BJ (cell line): ENCODE measurements at regions not wholly inside any gene's neighbourhood (a gene's known extent, or its start where the extent isn't known, plus 50 kb on each side); places are given as distances from the start of the nearest gene placed in this dataset.

Experiments
- CTCF ChIA-PET: fragments of 350-600 bp; formaldehyde crosslinking; extraction: SDS; loops from one replicate; lab custom pipeline; 2021; ENCODE audit warnings: antibody characterized with exemption, inconsistent platforms; lab: Yijun Ruan, JAX
- POLR2A ChIA-PET: fragments of 300-600 bp; sonication (Branson Sonifier 250); formaldehyde crosslinking; extraction: SDS; loops from one replicate; lab custom pipeline; 2021; ENCODE audit warnings: antibody characterized with exemption; lab: Charles Lee
- DNase-seq: peaks from one replicate; pipeline ENCODE4 v3.0.0-alpha.2; 2011; ENCODE audit warnings: low read depth
- H3K27me3 ChIP-seq: 2 replicates; pipeline ENCODE4 v1.6.0; 2011; ENCODE audit warnings: low read length; ENCODE audit not compliant: control insufficient read depth, insufficient read depth
- H3K36me3 ChIP-seq: 2 replicates; pipeline ENCODE4 v1.5.1; 2011; ENCODE audit warnings: low read length; ENCODE audit not compliant: control insufficient read depth, insufficient read depth
- H3K4me3 ChIP-seq: 2 replicates; pipeline ENCODE4 v1.5.1; 2011; ENCODE audit warnings: low read depth, mild to moderate bottlenecking, control low read depth, low read length
- TF ChIP-seq, protein P1 (sequence below): IDR thresholded peaks from 2 replicates; pipeline ENCODE4 v1.5.1; 2011; ENCODE audit warnings: low read depth, mild to moderate bottlenecking, control low read depth, inconsistent platforms, low read length, moderate library complexity; ENCODE audit not compliant: insufficient read depth

DNA sequence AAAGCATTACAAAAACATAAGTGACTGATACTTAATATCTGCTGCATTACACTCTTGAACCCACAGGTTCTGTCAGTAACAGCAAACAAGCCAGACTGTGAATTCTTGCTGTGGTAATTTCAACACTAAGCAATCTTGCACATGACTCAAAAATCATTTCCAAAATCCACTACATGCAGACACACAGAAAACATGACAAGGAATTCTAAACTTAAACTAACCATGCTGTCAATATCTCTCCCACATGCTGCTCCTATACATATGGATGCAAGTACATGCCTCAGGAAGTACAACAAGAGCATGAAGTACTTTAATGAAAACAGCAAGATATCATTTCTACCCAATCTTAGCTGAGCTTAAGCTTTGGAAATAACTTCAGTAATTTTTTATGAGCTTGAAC lies 890.2 kb upstream of the KCND2 start:
- H3K4me3 ChIP-seq = no peak overlapping the region
- TF ChIP-seq, protein P1, sequence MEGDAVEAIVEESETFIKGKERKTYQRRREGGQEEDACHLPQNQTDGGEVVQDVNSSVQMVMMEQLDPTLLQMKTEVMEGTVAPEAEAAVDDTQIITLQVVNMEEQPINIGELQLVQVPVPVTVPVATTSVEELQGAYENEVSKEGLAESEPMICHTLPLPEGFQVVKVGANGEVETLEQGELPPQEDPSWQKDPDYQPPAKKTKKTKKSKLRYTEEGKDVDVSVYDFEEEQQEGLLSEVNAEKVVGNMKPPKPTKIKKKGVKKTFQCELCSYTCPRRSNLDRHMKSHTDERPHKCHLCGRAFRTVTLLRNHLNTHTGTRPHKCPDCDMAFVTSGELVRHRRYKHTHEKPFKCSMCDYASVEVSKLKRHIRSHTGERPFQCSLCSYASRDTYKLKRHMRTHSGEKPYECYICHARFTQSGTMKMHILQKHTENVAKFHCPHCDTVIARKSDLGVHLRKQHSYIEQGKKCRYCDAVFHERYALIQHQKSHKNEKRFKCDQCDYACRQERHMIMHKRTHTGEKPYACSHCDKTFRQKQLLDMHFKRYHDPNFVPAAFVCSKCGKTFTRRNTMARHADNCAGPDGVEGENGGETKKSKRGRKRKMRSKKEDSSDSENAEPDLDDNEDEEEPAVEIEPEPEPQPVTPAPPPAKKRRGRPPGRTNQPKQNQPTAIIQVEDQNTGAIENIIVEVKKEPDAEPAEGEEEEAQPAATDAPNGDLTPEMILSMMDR = no peak
- H3K27me3 ChIP-seq = no peaks in the 10 kb centered on the region
- ChIA-PET POLR2A (no interaction called here), CTCF (no interaction called here)
- no peaks in the 10 kb centered on the region for H3K36me3 ChIP-seq
- no peak for DNase-seq

DNA sequence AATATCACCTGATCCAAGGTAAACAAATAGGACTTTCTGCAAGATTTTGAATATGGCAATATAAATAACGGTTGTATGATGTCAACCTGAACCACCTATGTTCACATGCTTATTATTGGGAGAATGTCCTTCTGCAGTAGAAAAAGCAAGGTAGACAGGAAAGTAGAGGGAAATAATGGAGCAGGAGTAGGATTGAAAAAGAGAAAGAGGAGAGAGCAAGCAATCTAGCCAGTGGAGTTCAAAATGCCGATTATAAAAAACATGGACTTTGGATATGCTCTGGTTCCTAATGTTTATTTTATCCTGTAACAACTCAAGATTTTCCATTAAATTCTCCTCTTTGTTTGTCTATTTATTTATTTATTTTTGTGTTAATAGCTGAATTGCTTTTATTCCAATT lies 878.0 kb upstream of the KCND2 start:
- no peak for DNase-seq
- no peaks in the 10 kb centered on the region for H3K36me3 ChIP-seq
- no peak overlapping the region for H3K4me3 ChIP-seq
- TF ChIP-seq, protein P1 = no peak
- POLR2A ChIA-PET = no interaction called here
- CTCF ChIA-PET = no interaction called here
- no peaks in the 10 kb centered on the region for H3K27me3 ChIP-seq

DNA sequence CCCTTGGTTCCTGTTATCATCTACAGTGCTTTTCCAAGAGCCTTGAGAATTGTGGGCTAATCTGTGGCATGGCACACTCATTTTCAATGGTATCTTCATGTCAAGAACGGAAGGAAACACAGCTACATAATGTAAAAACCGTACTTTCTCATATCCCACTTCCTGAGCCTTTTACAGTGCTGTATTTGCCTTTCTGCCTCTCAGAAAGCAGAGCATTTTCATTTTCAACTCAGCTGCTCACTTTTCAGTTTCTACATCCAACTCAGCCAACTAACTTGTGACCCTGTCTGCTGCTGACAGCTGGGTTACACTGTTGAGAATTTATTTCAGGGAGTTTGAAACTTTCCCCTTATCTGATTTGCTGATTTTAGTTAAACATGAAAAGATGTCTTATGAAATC lies 875.8 kb upstream of the KCND2 start:
- POLR2A ChIA-PET = no interaction called here
- no peak for DNase-seq
- Histone ChIP-seq H3K4me3 (no peak overlapping the region), H3K36me3 (no peaks in the 10 kb centered on the region), H3K27me3 (no peaks in the 10 kb centered on the region)
- TF ChIP-seq, protein P1 = no peak
- CTCF ChIA-PET = no interaction called here

DNA sequence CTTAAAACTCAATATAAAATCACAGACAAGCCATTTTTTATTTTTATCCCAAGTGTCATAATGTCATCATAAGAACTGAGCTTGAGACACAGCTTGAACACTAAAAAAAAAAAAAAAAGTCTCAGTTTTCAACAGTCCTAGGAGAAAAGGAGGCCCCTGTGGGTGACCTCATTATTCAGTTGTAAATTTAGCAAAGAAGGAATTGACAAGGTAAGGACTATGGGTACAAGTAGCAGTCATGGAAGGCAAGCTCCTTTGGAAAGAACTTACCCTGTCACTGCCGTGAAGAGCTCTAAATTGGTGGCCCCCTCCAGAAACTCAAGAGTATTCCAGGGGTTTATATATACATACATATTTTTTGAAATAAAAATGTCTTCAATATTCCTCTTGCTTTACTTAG lies 864.4 kb upstream of the KCND2 start:
- Histone ChIP-seq H3K36me3 (no peaks in the 10 kb centered on the region), H3K4me3 (no peak overlapping the region), H3K27me3 (no peaks in the 10 kb centered on the region)
- no peak for DNase-seq
- POLR2A ChIA-PET = no interaction called here
- CTCF ChIA-PET = no interaction called here
- TF ChIP-seq, protein P1 = no peak

DNA sequence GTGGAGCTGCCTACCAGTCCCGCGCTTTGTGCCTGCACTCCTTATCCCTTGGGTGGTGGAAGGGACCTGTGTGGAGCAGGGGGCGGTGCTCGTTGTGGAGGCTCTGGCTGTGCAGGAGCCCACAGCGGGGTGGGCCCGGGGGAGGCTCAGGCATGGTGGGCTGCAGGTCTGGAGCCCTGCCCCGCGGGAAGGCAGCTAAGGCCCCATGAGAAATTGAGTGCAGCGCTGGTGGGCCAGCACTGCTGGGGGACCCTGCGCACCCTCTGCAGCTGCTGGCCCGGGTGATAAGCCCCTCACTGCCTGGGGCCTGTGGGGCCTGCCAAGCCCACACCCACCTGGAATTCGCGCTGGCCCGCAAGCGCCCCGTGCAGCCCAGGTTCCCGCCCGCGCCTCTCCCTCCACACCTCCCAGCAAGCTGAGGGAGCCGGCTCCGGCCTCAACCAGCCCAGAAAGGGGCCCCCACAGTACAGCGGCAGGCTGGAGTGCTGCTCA lies 859.6 kb upstream of the KCND2 start:
- POLR2A ChIA-PET = no interaction called here
- no peak overlapping the region for H3K4me3 ChIP-seq
- no peak for DNase-seq
- CTCF ChIA-PET = no interaction called here
- H3K27me3 ChIP-seq = no peaks in the 10 kb centered on the region
- TF ChIP-seq, protein P1 = no peak
- H3K36me3 ChIP-seq = no peaks in the 10 kb centered on the region
